ENCODE measurements at regions not wholly inside any gene's neighbourhood (a gene's known extent, or its start where the extent isn't known, plus 50 kb on each side); places are given as distances from the start of the nearest gene placed in this dataset.
A peak's percentile ranks its signal among the peaks of the same experiment; 100 is the strongest.

- no peak overlapping the region for H3K4me3 ChIP-seq (ENCODE audit: low read depth, low read length)
- no peak for DNase-seq (ENCODE audit: low read depth)
- TF ChIP-seq CTCF (IDR thresholded peaks at IDR 0.05; ENCODE audit: control insufficient read depth, extremely low read depth, insufficient read depth): no peak
These were observed 97.9 kb upstream of the SOX11 start for GRCh38 chr2:5594249-5594695.

GRCh38 chr2:5596868-5597267 is 95.3 kb upstream of the SOX11 start:
- no peak for DNase-seq (ENCODE audit: low read depth)
- H3K4me3 ChIP-seq (ENCODE audit: low read depth, low read length): no peak overlapping the region
- TF ChIP-seq CTCF (IDR thresholded peaks at IDR 0.05; ENCODE audit: control insufficient read depth, extremely low read depth, insufficient read depth): no peak

- H3K4me3 ChIP-seq (ENCODE audit: low read depth, low read length): no peak overlapping the region
- TF ChIP-seq CTCF (IDR thresholded peaks at IDR 0.05; ENCODE audit: control insufficient read depth, extremely low read depth, insufficient read depth): no peak
- DNase-seq (ENCODE audit: low read depth): peak; percentile 4
These were observed 94.0 kb upstream of the SOX11 start for GRCh38 chr2:5598156-5598555.

- H3K4me3 ChIP-seq (ENCODE audit: low read depth, low read length): no peak overlapping the region
- no peak for TF ChIP-seq CTCF (IDR thresholded peaks at IDR 0.05; ENCODE audit: control insufficient read depth, extremely low read depth, insufficient read depth)
- DNase-seq (ENCODE audit: low read depth): no peak
These were observed 83.0 kb upstream of the SOX11 start for GRCh38 chr2:5609201-5609600.

GRCh38 chr2:5612666-5613065 is 79.5 kb upstream of the SOX11 start:
- TF ChIP-seq CTCF (IDR thresholded peaks at IDR 0.05; ENCODE audit: control insufficient read depth, extremely low read depth, insufficient read depth): no peak
- no peak for DNase-seq (ENCODE audit: low read depth)
- no peak overlapping the region for H3K4me3 ChIP-seq (ENCODE audit: low read depth, low read length)

- H3K4me3 ChIP-seq (ENCODE audit: low read depth, low read length): no peak overlapping the region
- TF ChIP-seq CTCF (IDR thresholded peaks at IDR 0.05; ENCODE audit: control insufficient read depth, extremely low read depth, insufficient read depth): no peak
- no peak for DNase-seq (ENCODE audit: low read depth)
These were observed 76.2 kb upstream of the SOX11 start for GRCh38 chr2:5616019-5616418.

- no peak for DNase-seq (ENCODE audit: low read depth)
- no peak for TF ChIP-seq CTCF (IDR thresholded peaks at IDR 0.05; ENCODE audit: control insufficient read depth, extremely low read depth, insufficient read depth)
- no peak overlapping the region for H3K4me3 ChIP-seq (ENCODE audit: low read depth, low read length)
These were observed 74.8 kb upstream of the SOX11 start for GRCh38 chr2:5617358-5617757.
